HEK293 (cell line): ENCODE measurements at regions not wholly inside any gene's neighbourhood (a gene's known extent, or its start where the extent isn't known, plus 50 kb on each side); places are given as distances from the start of the nearest gene placed in this dataset.

ENCODE experiments used
- YY1 ChIP-seq: fragments of 450-650 bp; formaldehyde crosslinking; IDR thresholded peaks from 2 replicates; pipeline ENCODE4 v1.5.1; 2018; ENCODE audit warnings: missing biosample characterization, missing genetic modification characterization
- ZNF513 ChIP-seq: fragments of 450-650 bp; IDR thresholded peaks from 2 replicates; pipeline ENCODE4 v1.5.1; 2018; ENCODE audit warnings: missing biosample characterization, missing genetic modification characterization
- TF ChIP-seq, protein P1 (sequence below): fragments of 450-650 bp; formaldehyde crosslinking; IDR thresholded peaks from 2 replicates; pipeline ENCODE4 v1.5.1; 2016; ENCODE audit warnings: missing biosample characterization, missing genetic modification characterization

GRCh38 chrX:82333575-82333974, 1131.7 kb downstream of the SH3BGRL start:
- TF ChIP-seq YY1 (tag by site-specific recombination) (no peak), ZNF513 (tag by site-specific recombination) (no peak)
- TF ChIP-seq, protein P1, sequence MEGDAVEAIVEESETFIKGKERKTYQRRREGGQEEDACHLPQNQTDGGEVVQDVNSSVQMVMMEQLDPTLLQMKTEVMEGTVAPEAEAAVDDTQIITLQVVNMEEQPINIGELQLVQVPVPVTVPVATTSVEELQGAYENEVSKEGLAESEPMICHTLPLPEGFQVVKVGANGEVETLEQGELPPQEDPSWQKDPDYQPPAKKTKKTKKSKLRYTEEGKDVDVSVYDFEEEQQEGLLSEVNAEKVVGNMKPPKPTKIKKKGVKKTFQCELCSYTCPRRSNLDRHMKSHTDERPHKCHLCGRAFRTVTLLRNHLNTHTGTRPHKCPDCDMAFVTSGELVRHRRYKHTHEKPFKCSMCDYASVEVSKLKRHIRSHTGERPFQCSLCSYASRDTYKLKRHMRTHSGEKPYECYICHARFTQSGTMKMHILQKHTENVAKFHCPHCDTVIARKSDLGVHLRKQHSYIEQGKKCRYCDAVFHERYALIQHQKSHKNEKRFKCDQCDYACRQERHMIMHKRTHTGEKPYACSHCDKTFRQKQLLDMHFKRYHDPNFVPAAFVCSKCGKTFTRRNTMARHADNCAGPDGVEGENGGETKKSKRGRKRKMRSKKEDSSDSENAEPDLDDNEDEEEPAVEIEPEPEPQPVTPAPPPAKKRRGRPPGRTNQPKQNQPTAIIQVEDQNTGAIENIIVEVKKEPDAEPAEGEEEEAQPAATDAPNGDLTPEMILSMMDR (tag by site-specific recombination): no peak
